ENCODE measurements at regions not wholly inside any gene's neighbourhood (a gene's known extent, or its start where the extent isn't known, plus 50 kb on each side); places are given as distances from the start of the nearest gene placed in this dataset.

DNA sequence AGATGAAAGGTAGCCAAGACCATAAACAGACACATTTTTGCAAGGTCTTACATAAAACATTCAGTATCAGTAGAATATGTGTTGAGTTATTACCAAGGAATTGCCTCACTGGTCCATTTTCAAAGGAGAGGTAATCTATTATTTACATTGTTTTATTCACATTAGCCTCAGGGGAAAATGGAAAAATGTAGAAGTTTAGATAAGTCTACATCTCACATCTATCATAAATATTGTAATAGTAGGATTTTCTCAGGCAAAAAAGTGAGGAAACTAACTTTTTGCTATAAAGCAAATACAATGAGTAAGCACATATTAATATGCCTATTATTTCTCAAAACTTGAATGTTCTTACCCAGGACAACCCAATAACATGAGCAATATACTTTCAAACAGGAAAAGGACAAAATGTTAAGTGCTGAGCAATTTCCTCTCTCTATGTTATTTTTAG lies 184.6 kb upstream of the AGTR1 start:
- SMC1A ChIA-PET (ENCODE audit: uncharacterized antibody, unreplicated experiment) = no interaction called here
- Histone ChIP-seq H3K9ac (ENCODE audit: control insufficient read depth, insufficient read depth, low read length) (no peak overlapping the region), H4K20me1 (ENCODE audit: control insufficient read depth, insufficient read depth) (no peaks in the 10 kb centered on the region), H3K27ac (ENCODE audit: control insufficient read depth, insufficient read depth) (no peak overlapping the region), H3K79me2 (ENCODE audit: control insufficient read depth, insufficient read depth, low read length) (no peaks in the 10 kb centered on the region), H3K4me1 (ENCODE audit: control insufficient read depth, insufficient read depth, low read length) (no peaks in the 10 kb centered on the region), H2AFZ (ENCODE audit: control insufficient read depth, low read depth, low read length) (no peak overlapping the region), H3K9me3 (replicated peaks; ENCODE audit: control insufficient read depth, insufficient read depth, low read length) (no peaks in the 10 kb centered on the region), H3K4me2 (ENCODE audit: control insufficient read depth, insufficient read depth) (no peak overlapping the region), H3K4me3 (no peak overlapping the region), H3K36me3 (ENCODE audit: control insufficient read depth in 2 of 2, insufficient read depth in 2 of 2, low read length in 1 of 2) (no peaks in the 10 kb centered on the region), H3K27me3 (replicated peaks in 1 of 2; ENCODE audit: control insufficient read depth in 2 of 2, insufficient read depth in 2 of 2, low read length in 1 of 2) (no peaks in the 10 kb centered on the region)
- CTCF ChIA-PET = interaction anchor here (0.6 kb wide), 1 partner anchor 1395 kb away, joined by 3 read pairs; no protein-coding TSS in a partner anchor
- in situ Hi-C loops (cut with MboI) (no loop called here), intact Hi-C loops (cut with micrococcal nuclease; ENCODE audit: unreplicated experiment) (no loop called here)
- DNase-seq (ENCODE audit: low read depth, low spot score) = no peak
- POLR2A ChIA-PET = no interaction called here
- RAD21 ChIA-PET (ENCODE audit: unreplicated experiment) = no interaction called here
- TF ChIP-seq BHLHE40 (IDR thresholded peaks at IDR 0.05; ENCODE audit: borderline replicate concordance in 1 of 2, low read depth in 2 of 2, low read length in 1 of 2) (no peak), SMC3 (IDR thresholded peaks at IDR 0.05; ENCODE audit: borderline replicate concordance, low read length) (no peak), SMARCA5 (IDR thresholded peaks at IDR 0.05) (no peak), MEF2A (IDR thresholded peaks at IDR 0.05; ENCODE audit: insufficient read depth, low read depth, low read length) (no peak), CREM (IDR thresholded peaks at IDR 0.05; ENCODE audit: low read depth) (no peak), RCOR1 (conservative IDR thresholded peaks at IDR 0.05; ENCODE audit: low read depth, low read length) (no peak), ZBTB11 (CRISPR knock-in tag; IDR thresholded peaks at IDR 0.05) (no peak), RAD21 (IDR thresholded peaks at IDR 0.05; ENCODE audit: insufficient read depth, low read depth, low read length) (no peak), SRF (IDR thresholded peaks at IDR 0.05; ENCODE audit: low read depth in 2 of 2, low read length in 2 of 2) (no peak), MYB (IDR thresholded peaks at IDR 0.05; ENCODE audit: borderline replicate concordance, low read depth, low read length) (no peak), SPI1 (IDR thresholded peaks at IDR 0.05; ENCODE audit: borderline replicate concordance, insufficient read depth, low read depth, low read length) (no peak)
- TF ChIP-seq, protein P1, sequence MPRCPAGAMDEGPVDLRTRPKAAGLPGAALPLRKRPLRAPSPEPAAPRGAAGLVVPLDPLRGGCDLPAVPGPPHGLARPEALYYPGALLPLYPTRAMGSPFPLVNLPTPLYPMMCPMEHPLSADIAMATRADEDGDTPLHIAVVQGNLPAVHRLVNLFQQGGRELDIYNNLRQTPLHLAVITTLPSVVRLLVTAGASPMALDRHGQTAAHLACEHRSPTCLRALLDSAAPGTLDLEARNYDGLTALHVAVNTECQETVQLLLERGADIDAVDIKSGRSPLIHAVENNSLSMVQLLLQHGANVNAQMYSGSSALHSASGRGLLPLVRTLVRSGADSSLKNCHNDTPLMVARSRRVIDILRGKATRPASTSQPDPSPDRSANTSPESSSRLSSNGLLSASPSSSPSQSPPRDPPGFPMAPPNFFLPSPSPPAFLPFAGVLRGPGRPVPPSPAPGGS (IDR thresholded peaks at IDR 0.05; ENCODE audit: borderline replicate concordance, insufficient read depth, low read depth, low read length, poor library complexity, severe bottlenecking) = no peak
- ATAC-seq = no peak
- no TSS peak for BruUV-seq (replicated peaks)
- FAIRE-seq = no peak
